DMS153 (cell line): ENCODE measurements at regions not wholly inside any gene's neighbourhood (a gene's known extent, or its start where the extent isn't known, plus 50 kb on each side); places are given as distances from the start of the nearest gene placed in this dataset.

ENCODE experiments used
- DNase-seq: peaks from one replicate; lab custom pipeline; 2025; lab: John Stamatoyannopoulos, UW

DNA sequence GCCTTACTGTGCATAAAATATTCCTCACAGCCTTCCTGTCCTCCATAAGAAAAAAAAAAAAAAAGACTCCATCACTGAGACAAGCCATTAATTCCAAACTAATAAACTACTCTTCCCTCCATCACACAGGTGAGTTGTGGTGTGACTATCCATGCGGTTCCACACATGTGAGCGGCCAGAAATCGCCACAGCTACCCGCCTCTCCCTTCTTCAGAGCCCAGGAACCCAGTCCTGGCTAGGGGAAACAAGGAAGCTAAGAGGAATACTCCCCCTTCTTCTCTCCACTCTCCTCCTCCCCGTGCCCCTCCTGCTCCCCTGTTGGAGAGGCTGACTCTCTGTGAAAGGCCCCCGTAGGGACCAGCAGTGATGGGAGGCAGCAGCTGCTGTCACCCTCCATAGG, 128.6 kb upstream of the ARID1B start:
- no peak for DNase-seq

DNA sequence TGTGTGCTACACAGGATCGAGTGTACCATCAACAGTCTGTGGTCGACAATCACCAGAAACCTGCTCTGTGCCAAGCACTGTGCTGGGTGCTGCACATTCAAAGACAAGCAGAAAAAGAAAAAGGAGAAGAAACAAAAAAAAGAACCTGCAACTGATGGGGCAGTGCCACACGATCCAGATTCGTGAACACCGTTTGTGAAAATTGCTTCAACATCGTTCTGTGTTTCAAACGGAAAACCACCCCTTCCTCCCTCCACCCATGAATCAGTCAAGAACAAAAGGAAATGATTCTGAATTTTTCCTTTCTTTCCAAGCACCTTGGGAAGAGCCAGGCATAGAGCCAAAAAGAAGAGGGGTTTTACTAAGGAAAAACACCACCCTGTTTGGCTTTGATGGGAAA, 129.2 kb upstream of the ARID1B start:
- no peak for DNase-seq

DNA sequence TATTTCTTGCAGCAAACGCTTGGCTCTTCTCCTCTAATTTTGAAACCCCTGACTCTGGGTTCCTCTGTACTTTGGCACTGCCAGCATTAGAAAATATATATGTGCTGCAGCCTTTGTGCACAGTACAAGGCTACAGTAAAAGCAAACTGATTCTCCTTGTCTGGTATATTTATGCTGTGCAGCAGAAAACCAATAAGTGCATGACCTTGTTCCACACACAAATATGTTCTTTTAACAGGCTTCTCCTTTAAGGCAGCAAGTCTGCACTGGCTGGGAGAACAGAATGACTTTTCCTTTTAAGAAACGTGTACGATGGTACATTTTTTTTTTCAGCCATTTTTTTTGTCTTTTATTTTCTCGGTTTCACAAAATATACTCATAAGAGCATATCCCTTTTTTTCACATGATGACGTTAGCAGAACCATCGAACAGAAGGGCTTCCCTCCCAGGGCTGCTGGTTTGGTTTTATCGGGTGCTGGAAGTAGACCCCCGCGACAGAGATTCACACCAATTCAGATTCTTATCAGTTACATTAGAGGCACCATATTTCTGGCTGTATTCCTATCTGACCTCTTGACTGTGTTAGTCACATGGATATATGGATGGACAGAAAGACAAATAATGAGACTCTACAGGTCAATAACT, 129.9 kb upstream of the ARID1B start:
- no peak for DNase-seq

DNA sequence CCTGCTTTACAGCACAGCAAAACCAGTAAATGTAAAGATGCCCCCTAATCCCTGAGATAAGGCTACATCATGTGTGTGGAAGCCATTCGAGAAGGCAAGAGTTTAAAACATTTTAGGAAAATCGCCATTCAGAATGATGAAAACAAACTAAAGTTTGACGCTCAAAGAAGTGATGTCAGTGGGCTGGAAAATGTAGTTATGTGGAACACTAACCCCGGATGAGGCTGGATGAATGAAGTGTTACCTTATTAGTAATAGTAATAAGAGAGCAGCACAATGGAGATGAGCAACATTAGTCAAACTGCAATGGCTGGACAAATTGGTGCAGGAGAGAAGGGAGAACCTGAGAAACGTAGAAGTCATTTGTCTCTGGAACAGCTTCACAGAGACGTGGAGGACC, 130.7 kb upstream of the ARID1B start:
- DNase-seq = no peak

DNA sequence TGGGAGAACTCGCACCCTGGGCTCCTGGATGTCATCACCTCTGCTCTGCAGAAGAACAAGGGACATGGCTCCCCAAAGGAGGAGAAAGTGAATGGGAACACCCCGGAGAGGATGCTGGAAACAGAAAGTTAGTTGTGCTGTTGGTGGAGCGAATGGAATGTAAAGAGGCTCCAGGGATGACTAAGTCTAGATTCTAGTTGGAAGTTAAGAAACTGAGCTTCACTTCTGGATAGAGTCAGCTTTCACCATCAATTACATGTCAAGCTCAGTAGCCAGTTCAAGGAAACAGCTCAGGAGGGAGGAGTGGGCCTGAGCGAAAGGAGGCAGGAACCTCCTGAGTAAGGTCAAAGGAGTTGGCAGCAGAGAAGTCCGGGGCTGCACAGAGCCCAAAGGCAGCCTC, 132.1 kb upstream of the ARID1B start:
- no peak for DNase-seq

DNA sequence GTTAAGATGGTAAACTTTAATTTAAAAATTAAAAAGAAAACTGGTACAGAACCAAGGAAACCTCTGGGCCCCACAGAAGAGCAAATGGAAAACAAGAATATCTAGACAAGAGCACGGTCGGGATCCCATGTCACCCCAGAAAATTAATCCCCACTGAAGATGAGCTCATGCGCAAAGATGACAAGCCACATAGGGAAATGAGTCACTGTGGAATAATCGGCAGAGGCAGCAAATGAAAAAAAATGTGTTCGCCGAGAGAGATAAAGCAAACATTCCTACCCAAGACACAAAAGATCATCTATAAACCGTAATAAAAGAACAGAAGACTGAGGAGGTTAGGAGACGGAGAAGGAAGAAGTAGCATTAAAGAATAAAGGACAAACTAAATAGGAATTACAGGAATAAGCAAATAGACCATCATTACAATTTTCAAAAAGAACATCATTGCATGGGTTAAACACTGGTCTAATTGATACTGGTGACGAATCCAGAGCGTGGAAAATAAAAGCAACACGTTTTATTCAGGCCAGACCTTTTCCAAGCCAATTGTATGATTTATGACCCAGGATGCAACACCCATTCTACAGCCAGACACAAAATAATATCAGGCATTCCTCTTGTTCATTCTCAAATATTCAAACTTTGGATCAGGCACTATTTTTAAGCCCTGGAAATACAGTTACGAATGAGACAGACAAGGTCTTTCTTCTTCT, 138.0 kb upstream of the ARID1B start:
- DNase-seq = no peak

GRCh38 chr6:156638581-156638980, 138.6 kb upstream of the ARID1B start:
- no peak for DNase-seq

DNA sequence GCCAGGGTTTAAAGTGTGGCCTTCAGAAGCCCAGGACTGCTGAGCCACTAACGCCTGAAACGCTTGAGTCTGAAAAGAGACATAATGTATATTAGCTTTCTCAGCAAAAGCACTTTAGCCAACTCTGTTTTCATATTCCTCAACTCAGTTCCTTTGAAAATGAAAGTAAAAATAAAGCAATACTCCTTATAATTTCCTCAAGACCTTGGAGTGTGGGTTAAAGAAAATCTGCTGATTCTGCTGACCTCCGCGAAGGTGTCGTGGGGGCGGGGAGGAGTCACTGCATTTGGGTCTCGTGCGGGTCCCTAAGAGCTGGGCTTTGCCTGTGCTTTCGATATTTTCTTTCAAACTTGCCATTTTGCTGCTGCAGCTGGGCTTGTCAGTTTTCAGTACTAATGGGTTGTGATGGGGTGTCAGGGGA, 142.2 kb upstream of the ARID1B start:
- DNase-seq = no peak

DNA sequence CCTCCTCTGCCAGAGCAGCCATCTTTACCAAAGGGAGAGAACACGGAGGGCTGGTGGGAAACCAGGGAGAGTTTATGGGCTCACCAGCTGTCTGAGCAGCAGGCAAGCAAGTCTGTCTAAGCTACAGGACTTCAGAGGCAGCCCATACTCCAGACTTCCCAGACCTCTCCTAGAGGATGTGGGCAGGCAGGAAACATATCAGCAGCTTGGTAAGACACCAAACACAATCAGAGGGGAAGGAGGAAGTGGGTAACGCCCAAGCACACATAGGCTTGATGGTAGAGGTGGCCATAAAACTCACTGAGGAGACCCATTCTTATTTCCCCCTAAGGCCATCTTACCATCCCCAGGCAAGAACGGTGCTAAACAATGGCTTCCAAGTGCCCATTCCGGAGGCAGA, 143.1 kb upstream of the ARID1B start:
- no peak for DNase-seq

DNA sequence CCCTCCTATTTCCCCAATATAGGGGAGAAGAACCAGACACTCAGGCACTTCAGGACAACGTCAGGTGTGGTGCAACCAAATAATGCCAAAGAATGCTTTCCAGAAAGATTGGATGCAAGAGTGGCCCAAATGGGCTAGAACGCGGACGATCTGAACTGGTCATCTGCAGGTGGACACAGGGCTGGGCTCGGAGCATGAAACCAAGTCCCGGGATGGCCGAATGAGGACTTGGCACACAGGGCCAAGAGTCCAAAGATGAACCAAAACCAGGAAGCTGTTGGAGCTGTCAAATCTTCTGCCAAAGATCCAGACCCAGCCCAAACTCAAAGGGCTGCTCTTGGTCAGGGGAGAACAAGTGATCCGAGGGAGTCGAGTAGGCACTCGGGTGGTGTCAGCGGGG, 143.9 kb upstream of the ARID1B start:
- DNase-seq = no peak

- no peak for DNase-seq
Measured at GRCh38 chr6:156630613-156631302, 146.4 kb upstream of the ARID1B start.

DNA sequence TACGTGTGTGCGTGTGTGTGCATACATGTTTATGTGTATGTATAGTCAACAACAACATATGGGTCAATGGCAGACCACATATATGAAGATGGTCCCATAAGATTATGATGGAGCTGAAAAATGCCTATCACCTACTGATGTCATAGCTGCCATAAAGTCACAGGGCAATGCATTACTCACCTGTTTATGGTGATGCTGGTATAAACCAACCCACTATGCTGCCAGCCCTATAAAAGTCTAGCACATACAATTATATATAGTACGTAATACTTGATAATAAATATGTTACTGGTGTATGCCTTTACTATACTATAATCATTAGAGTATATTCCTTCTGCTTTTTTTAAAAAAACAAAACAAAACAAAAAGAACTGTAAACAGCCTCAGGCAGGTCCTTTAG, 148.4 kb upstream of the ARID1B start:
- DNase-seq = no peak

GRCh38 chr6:156627524-156627923, 149.7 kb upstream of the ARID1B start:
- no peak for DNase-seq

GRCh38 chr6:156622185-156622584, 155.0 kb upstream of the ARID1B start:
- no peak for DNase-seq

- no peak for DNase-seq
Measured at GRCh38 chr6:156620331-156620730, 156.8 kb upstream of the ARID1B start.

GRCh38 chr6:156618600-156619205, 158.5 kb upstream of the ARID1B start:
- DNase-seq = peak; percentile 23

GRCh38 chr6:156617941-156618340, 159.2 kb upstream of the ARID1B start:
- no peak for DNase-seq

DNA sequence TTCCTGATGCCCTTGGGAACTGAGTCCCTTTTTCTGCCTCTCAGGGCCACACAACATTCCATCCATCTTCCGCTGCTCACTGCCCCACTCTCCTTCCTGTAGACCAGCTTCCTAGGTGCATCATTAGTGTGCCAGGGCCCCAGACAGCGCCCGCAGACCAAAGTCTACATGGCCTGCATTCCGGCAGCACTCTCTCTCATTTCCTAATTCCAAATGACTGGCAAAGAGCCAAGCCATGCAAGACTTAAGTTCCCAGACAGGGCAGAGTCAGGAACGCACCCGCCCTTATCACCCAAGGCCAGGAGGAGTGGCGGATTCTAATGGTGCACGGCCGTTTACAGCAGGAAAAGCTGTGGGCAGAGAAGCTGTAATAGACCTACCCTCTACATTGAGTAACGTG, 159.8 kb upstream of the ARID1B start:
- DNase-seq = no peak

DNA sequence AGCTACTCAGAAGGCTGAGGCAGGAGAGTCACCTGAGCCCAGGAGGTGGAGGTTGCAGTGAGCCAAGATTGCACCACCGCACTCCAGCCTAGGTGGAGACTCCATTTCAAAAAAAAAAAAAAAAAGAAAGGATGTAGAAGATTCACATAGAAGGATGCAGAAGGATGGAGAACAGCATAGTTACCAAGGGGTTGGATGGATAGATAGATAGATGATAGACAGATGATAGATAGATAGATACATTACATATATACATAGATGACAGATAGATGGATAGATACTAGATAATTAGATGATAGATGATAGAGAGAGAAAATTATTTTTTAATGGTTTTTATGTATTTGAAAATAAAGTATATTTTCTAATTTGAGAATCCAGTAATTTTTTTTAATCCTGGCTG, 160.7 kb upstream of the ARID1B start:
- no peak for DNase-seq

DNA sequence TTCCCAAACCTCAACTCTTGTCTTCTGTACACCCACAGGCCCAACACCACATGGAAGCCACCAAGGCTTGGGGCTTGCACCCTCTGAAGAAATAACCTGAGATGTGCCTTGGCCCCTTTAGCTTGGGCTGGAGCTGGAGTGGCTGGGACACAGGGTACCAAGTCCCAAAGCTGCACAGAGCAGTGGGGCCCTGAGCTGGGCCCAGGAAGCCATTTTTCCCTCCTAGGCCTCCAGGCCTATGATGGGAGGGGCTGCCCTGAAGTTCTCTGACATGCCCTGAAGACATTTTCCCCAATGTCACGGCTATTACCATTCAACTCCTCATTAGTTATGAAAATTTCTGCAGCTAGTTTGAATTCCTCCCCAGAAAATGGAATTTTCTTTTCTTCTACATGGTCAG, 163.2 kb upstream of the ARID1B start:
- no peak for DNase-seq

DNA sequence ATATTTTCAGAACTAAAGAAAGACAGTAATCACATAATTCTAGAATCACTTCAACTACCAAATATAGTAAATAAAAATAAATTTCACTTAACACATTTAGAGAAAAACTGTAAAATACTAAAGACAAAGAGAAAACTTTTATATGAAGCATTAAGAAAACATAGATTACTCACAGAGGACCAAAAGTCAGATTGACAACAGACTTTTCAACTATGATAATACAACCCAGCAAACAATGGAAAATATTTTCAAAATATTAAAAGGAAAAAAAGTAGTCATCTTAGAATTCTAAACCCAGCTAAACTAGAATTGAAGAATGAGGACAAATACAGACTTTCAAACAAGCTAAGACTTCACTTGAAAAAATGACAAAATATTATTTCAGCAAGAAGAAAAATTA, 164.8 kb upstream of the ARID1B start:
- DNase-seq = no peak

DNA sequence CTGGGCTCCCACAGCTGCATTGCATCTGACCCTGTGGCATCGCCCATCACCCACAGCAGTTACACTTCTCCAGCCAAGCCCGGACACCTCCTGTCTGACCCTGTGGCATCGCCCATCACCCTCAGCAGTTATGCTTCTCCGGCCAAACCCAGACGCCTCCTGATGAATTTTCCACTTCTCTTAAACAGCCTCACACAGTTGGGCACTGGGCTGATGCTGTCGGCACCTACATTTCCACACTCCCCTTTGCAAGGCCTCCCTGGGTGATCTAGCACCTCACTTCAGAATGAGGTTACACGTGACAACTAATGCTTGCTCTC, 175.2 kb upstream of the ARID1B start:
- DNase-seq = no peak
